Type B pancreatic cell (in vitro differentiated cells): ENCODE measurements at regions not wholly inside any gene's neighbourhood (a gene's known extent, or its start where the extent isn't known, plus 50 kb on each side); places are given as distances from the start of the nearest gene placed in this dataset.

Source experiments
- DNase-seq: peaks from one replicate; pipeline ENCODE4 v3.0.0; 2021; ENCODE audit warnings: mixed read lengths; ENCODE audit not compliant: unreplicated experiment; ENCODE audit errors: extremely low spot score
- H3K27ac Mint-ChIP-seq: 2 replicates; pipeline ENCODE4 v1.8.0; 2021; ENCODE audit warnings: mild to moderate bottlenecking, mixed read lengths
- H3K27me3 Mint-ChIP-seq: 2 replicates; pipeline ENCODE4 v1.8.0; 2021; ENCODE audit warnings: mixed read lengths
- H3K36me3 Mint-ChIP-seq: 2 replicates; pipeline ENCODE4 v1.8.0; 2021; ENCODE audit warnings: mixed read lengths
- H3K4me1 Mint-ChIP-seq: one replicate; pipeline ENCODE4 v1.8.0; 2021; ENCODE audit warnings: mixed read lengths; ENCODE audit not compliant: unreplicated experiment
- H3K4me3 Mint-ChIP-seq: 2 replicates; pipeline ENCODE4 v1.8.0; 2021; ENCODE audit warnings: mild to moderate bottlenecking, mixed read lengths
- H3K9me3 Mint-ChIP-seq: 2 replicates; pipeline ENCODE4 v1.8.0; 2021; ENCODE audit warnings: mixed read lengths
- CTCF ChIP-seq: fragments of 200-600 bp; sonication (generic); conservative IDR thresholded peaks from 2 replicates; pipeline ENCODE4 v1.5.0; 2021; ENCODE audit warnings: antibody characterized with exemption, mild to moderate bottlenecking

GRCh38 chr5:8316608-8317280 is 447.8 kb downstream of the MTRR start:
- DNase-seq, result no peak
- Mint-ChIP-seq H3K27me3 (peaks cover 7% of the 10 kb centered on the region), H3K9me3 (peaks cover 4% of the 10 kb centered on the region), H3K4me3 (no peak overlapping the region), H3K4me1 (no peaks in the 10 kb centered on the region), H3K36me3 (no peaks in the 10 kb centered on the region), H3K27ac (no peak overlapping the region)
- no peak for TF ChIP-seq CTCF

- Mint-ChIP-seq H3K36me3 (no peaks in the 10 kb centered on the region), H3K9me3 (peaks cover 4% of the 10 kb centered on the region), H3K4me1 (no peaks in the 10 kb centered on the region), H3K27ac (no peak overlapping the region), H3K27me3 (peaks cover 7% of the 10 kb centered on the region), H3K4me3 (no peak overlapping the region)
- no peak for TF ChIP-seq CTCF
- no peak for DNase-seq
Measured at GRCh38 chr5:8317335-8317734, 448.4 kb downstream of the MTRR start.

- no peak for DNase-seq
- Mint-ChIP-seq H3K4me1 (no peaks in the 10 kb centered on the region), H3K27me3 (peaks cover 7% of the 10 kb centered on the region), H3K27ac (no peak overlapping the region), H3K36me3 (no peaks in the 10 kb centered on the region), H3K4me3 (no peak overlapping the region), H3K9me3 (peaks cover 4% of the 10 kb centered on the region)
- no peak for TF ChIP-seq CTCF
Measured at GRCh38 chr5:8320244-8320643, 451.3 kb downstream of the MTRR start.

GRCh38 chr5:8321272-8321671 is 452.3 kb downstream of the MTRR start:
- H3K27ac Mint-ChIP-seq, result no peak overlapping the region
- no peaks in the 10 kb centered on the region for H3K36me3 Mint-ChIP-seq
- peaks cover 4% of the 10 kb centered on the region for H3K9me3 Mint-ChIP-seq
- no peak overlapping the region for H3K4me3 Mint-ChIP-seq
- no peak for DNase-seq
- H3K27me3 Mint-ChIP-seq, result peaks cover 4% of the 10 kb centered on the region
- no peak for TF ChIP-seq CTCF
- H3K4me1 Mint-ChIP-seq, result no peaks in the 10 kb centered on the region

GRCh38 chr5:8322484-8322883 is 453.5 kb downstream of the MTRR start:
- no peaks in the 10 kb centered on the region for H3K36me3 Mint-ChIP-seq
- H3K27ac Mint-ChIP-seq, result no peak overlapping the region
- H3K4me1 Mint-ChIP-seq, result no peaks in the 10 kb centered on the region
- no peak overlapping the region for H3K4me3 Mint-ChIP-seq
- H3K27me3 Mint-ChIP-seq, result peaks cover 11% of the 10 kb centered on the region
- no peak for DNase-seq
- TF ChIP-seq CTCF, result no peak
- H3K9me3 Mint-ChIP-seq, result peaks cover 4% of the 10 kb centered on the region

GRCh38 chr5:8327016-8327415 is 458.1 kb downstream of the MTRR start:
- H3K27me3 Mint-ChIP-seq, result peaks cover 32% of the 10 kb centered on the region
- no peaks in the 10 kb centered on the region for H3K4me1 Mint-ChIP-seq
- no peak overlapping the region for H3K4me3 Mint-ChIP-seq
- peaks cover 1% of the 10 kb centered on the region for H3K9me3 Mint-ChIP-seq
- TF ChIP-seq CTCF, result no peak
- DNase-seq, result no peak
- H3K27ac Mint-ChIP-seq, result no peak overlapping the region
- no peaks in the 10 kb centered on the region for H3K36me3 Mint-ChIP-seq
